OCI-LY3 (cell line): ENCODE measurements at regions not wholly inside any gene's neighbourhood (a gene's known extent, or its start where the extent isn't known, plus 50 kb on each side); places are given as distances from the start of the nearest gene placed in this dataset.

Experiments used
- CTCF ChIP-seq: fragments of 200-600, 300-600 bp; sonication (generic); IDR thresholded peaks from 2 replicates; pipeline ENCODE4 v1.5.1; 2014; ENCODE audit warnings: antibody characterized with exemption, low read length, low read depth
- EZH2phosphoT487 ChIP-seq: fragments of 200-600 bp; shearing (Covaris generic); IDR thresholded peaks from 2 replicates; pipeline ENCODE4 v1.6.1; 2018; ENCODE audit warnings: antibody characterized with exemption, mixed run types, low read depth

DNA sequence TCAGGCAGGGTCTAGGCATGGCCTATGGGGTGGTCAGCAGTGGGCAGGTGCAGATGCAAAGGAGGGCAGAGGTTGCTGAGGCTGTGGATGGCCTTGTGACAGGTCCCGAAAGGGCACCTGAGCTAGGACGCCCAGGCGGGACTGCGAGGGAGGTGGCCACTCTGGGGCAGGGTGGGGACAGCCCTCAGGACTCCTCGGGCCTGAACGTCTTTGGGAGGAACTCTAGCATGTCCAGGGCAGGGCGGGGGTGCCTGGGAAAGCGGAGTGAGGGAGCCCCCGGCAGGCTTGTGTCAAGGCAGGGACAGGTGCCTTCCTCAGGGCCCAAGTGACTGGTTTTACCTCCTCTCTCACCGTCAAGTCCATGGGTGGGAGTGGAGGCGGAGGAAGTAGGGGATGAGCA is 125.4 kb upstream of the WNT4 start:
- TF ChIP-seq CTCF = no peak
- TF ChIP-seq EZH2phosphoT487 = no peak
